Kidney (tissue), 13 donors: ENCODE measurements at regions not wholly inside any gene's neighbourhood (a gene's known extent, or its start where the extent isn't known, plus 50 kb on each side); places are given as distances from the start of the nearest gene placed in this dataset.
A peak's percentile ranks its signal among the peaks of the same experiment; 100 is the strongest.

Experiments
- DNase-seq, 5 donors: peaks; one replicate each; pipeline ENCODE4 v3.0.0-alpha.2; 2013 to 2020
- FAIRE-seq: peaks from 2 replicates; lab custom pipeline; 2012; peaks lifted over from hg19 to GRCh38; lab: Jason Lieb, UNC
- H3K27ac ChIP-seq, 2 donors: one replicate each; pipeline ENCODE4 v1.7.0; 2013; ENCODE audit warnings: low read depth in 2 of 2, low read length in 2 of 2, inconsistent platforms in 1 of 2
- H3K27me3 ChIP-seq: one replicate; pipeline ENCODE4 v1.7.1; 2013; ENCODE audit warnings: low read length, inconsistent platforms; ENCODE audit not compliant: control insufficient read depth, insufficient read depth
- H3K36me3 ChIP-seq, 3 donors: one replicate each; pipeline versions ENCODE4 v1.7.0 to v1.7.1; 2013; ENCODE audit warnings: low read length in 3 of 3, control low read depth in 1 of 3, inconsistent platforms in 1 of 3; ENCODE audit not compliant: insufficient read depth in 3 of 3, control insufficient read depth in 2 of 3
- H3K4me1 ChIP-seq, 3 donors: one replicate each; pipeline versions ENCODE4 v1.7.0 to v1.7.1; 2013; ENCODE audit warnings: low read length in 3 of 3, inconsistent platforms in 1 of 3, low read depth in 1 of 3; ENCODE audit not compliant: control insufficient read depth in 2 of 3, insufficient read depth in 2 of 3
- H3K4me3 ChIP-seq, 3 donors: one replicate each; pipeline versions ENCODE4 v1.7.0 to v1.8.1; 2013; ENCODE audit warnings: low read length in 3 of 3, control low read depth in 1 of 3, inconsistent platforms in 1 of 3
- H3K9ac ChIP-seq, 3 donors: one replicate each; pipeline versions ENCODE4 v1.7.0 to v1.7.1; 2013; ENCODE audit warnings: low read length in 3 of 3, control low read depth in 1 of 3, inconsistent platforms in 1 of 3
- H3K9me3 ChIP-seq, 3 donors: one replicate each; pipeline versions ENCODE4 v1.7.0 to v1.7.1; 2013; ENCODE audit warnings: low read length in 3 of 3, control low read depth in 1 of 3, inconsistent platforms in 1 of 3; ENCODE audit not compliant: control insufficient read depth in 2 of 3, insufficient read depth in 1 of 3
- CTCF ChIP-seq: IDR thresholded peaks from 3 replicates; pipeline ENCODE4 v1.5.1; 2012; ENCODE audit warnings: mild to moderate bottlenecking, moderate library complexity, borderline replicate concordance; ENCODE audit not compliant: insufficient read depth; ENCODE audit errors: extremely low read depth
- intact Hi-C: fragments of 100-400 bp; cut with DNase I; formaldehyde crosslinking; loops from one replicate; pipeline ENCODE4 v1.11.1; 2022
- donor health status: control.
- donor health status: control.
- donor health status: control.
- donor health status: control.
- donor health status: control.
- donor health status: DM: yes; HTN: yes; CAD: no.
- donor health status: Normal renal cell carcinoma (clear cell type).

DNA sequence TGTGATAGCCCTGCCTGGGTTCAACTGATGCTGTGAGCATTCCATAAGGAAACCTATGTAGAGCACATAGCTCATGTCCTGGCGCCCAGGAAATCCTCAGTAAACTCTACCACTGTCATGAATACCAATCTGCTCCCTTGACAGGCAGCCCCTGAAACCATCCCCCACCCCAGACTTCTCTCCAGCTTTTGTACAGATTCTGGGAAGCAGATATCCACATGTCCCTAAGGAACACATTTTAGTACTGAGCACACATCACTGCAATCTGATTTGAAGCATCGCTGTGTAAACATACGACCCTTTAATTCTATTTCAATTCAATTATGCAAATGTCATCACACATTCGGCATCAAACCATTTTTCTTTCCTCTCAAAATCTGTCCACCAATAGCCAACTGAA, 89.5 kb upstream of the FSTL4 start:
- no peaks in the 10 kb centered on the region for H3K36me3 ChIP-seq
- H3K9ac ChIP-seq = no peak overlapping the region
- no peaks in the 10 kb centered on the region for H3K4me1 ChIP-seq
- no peak for TF ChIP-seq CTCF
- intact Hi-C loops = no loop called here
- no peak overlapping the region for H3K4me3 ChIP-seq
- H3K27me3 ChIP-seq = no peaks in the 10 kb centered on the region
- no peaks in the 10 kb centered on the region for H3K9me3 ChIP-seq
- DNase-seq (peak in 1 of 5 donors; percentile 4), FAIRE-seq (no peak)
- H3K27ac ChIP-seq = no peak overlapping the region

- FAIRE-seq (no peak), DNase-seq (peak in 1 of 5 donors; percentile 13)
- intact Hi-C loops = no loop called here
- H3K27me3 ChIP-seq = no peaks in the 10 kb centered on the region
- no peak overlapping the region for H3K27ac ChIP-seq
- H3K9ac ChIP-seq = no peak overlapping the region
- no peaks in the 10 kb centered on the region for H3K4me1 ChIP-seq
- no peaks in the 10 kb centered on the region for H3K9me3 ChIP-seq
- H3K36me3 ChIP-seq = no peaks in the 10 kb centered on the region
- no peak overlapping the region for H3K4me3 ChIP-seq
- TF ChIP-seq CTCF = no peak
Measured at GRCh38 chr5:133700251-133700650, 87.9 kb upstream of the FSTL4 start.

- DNase-seq (peak in 1 of 5 donors; percentile 4), FAIRE-seq (no peak)
- no peak overlapping the region for H3K4me3 ChIP-seq
- intact Hi-C loops = no loop called here
- H3K9me3 ChIP-seq = no peaks in the 10 kb centered on the region
- H3K27ac ChIP-seq = no peak overlapping the region
- no peak overlapping the region for H3K9ac ChIP-seq
- H3K27me3 ChIP-seq = no peaks in the 10 kb centered on the region
- no peak for TF ChIP-seq CTCF
- H3K36me3 ChIP-seq = no peaks in the 10 kb centered on the region
- H3K4me1 ChIP-seq = no peaks in the 10 kb centered on the region
Measured at GRCh38 chr5:133698646-133699526, 86.5 kb upstream of the FSTL4 start.
